ENCODE measurements at regions not wholly inside any gene's neighbourhood (a gene's known extent, or its start where the extent isn't known, plus 50 kb on each side); places are given as distances from the start of the nearest gene placed in this dataset.

DNA sequence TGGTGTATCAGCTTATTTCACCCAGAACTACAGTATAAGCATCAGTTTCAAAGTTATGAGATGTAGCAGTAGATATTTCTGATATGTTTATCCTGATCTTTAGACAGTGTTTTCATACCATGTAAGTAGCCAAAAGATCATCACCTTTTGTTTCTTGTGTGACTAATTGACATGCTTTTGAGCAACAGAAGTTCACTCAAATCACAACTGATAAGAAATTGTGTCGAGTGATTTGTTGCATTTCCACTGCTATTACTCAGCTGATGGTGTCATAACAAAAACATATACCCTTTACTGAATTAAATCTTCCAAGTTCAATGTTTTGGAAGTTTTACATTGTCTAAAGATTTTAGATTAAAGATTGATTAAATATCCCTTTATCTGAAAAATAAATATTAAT is 324.5 kb downstream of the TUSC1 start:
- Histone ChIP-seq H3K36me3 (ENCODE audit: low read depth, missing control alignments) (no peaks in the 10 kb centered on the region), H3K4me3 (no peak overlapping the region), H3K27me3 (no peaks in the 10 kb centered on the region), H3K27ac (no peak overlapping the region), H3K4me1 (no peaks in the 10 kb centered on the region), H3K9me3 (no peaks in the 10 kb centered on the region)
- DNase-seq = no peak
- 63 to 73% methylated on average over 1 of the region's 1 CpG for WGBS, 2 donors
- TF ChIP-seq POLR2A (IDR thresholded peaks at IDR 0.05) = no peak
- TF ChIP-seq, protein P1, sequence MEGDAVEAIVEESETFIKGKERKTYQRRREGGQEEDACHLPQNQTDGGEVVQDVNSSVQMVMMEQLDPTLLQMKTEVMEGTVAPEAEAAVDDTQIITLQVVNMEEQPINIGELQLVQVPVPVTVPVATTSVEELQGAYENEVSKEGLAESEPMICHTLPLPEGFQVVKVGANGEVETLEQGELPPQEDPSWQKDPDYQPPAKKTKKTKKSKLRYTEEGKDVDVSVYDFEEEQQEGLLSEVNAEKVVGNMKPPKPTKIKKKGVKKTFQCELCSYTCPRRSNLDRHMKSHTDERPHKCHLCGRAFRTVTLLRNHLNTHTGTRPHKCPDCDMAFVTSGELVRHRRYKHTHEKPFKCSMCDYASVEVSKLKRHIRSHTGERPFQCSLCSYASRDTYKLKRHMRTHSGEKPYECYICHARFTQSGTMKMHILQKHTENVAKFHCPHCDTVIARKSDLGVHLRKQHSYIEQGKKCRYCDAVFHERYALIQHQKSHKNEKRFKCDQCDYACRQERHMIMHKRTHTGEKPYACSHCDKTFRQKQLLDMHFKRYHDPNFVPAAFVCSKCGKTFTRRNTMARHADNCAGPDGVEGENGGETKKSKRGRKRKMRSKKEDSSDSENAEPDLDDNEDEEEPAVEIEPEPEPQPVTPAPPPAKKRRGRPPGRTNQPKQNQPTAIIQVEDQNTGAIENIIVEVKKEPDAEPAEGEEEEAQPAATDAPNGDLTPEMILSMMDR (IDR thresholded peaks at IDR 0.05) = no peak
- intact Hi-C loops (cut with DNase I; ENCODE audit: low total_unique reads) = no loop called here

GRCh38 chr9:25350011-25350410 is 328.2 kb downstream of the TUSC1 start:
- 92 to 98% methylated on average over 2 of the region's 2 CpGs for WGBS, 2 donors
- Histone ChIP-seq H3K27me3 (no peaks in the 10 kb centered on the region), H3K9me3 (no peaks in the 10 kb centered on the region), H3K36me3 (ENCODE audit: low read depth, missing control alignments) (no peaks in the 10 kb centered on the region), H3K4me1 (no peaks in the 10 kb centered on the region), H3K4me3 (no peak overlapping the region), H3K27ac (no peak overlapping the region)
- DNase-seq = no peak
- TF ChIP-seq, protein P1 (IDR thresholded peaks at IDR 0.05) = no peak
- no peak for TF ChIP-seq POLR2A (IDR thresholded peaks at IDR 0.05)
- intact Hi-C loops (cut with DNase I; ENCODE audit: low total_unique reads) = no loop called here

- TF ChIP-seq, protein P1 (IDR thresholded peaks at IDR 0.05) = no peak
- TF ChIP-seq POLR2A (IDR thresholded peaks at IDR 0.05) = no peak
- H3K4me1 ChIP-seq = no peaks in the 10 kb centered on the region
- H3K27ac ChIP-seq = no peak overlapping the region
- no peaks in the 10 kb centered on the region for H3K36me3 ChIP-seq (ENCODE audit: low read depth, missing control alignments)
- no peak for DNase-seq
- 81 to 82% methylated on average over 8 of the region's 8 CpGs for WGBS, 2 donors
- no peak overlapping the region for H3K4me3 ChIP-seq
- no peaks in the 10 kb centered on the region for H3K9me3 ChIP-seq
- intact Hi-C loops (cut with DNase I; ENCODE audit: low total_unique reads) = no loop called here
- no peaks in the 10 kb centered on the region for H3K27me3 ChIP-seq
These were observed 356.1 kb downstream of the TUSC1 start for GRCh38 chr9:25322142-25322541.

GRCh38 chr9:25310961-25311360 is 367.3 kb downstream of the TUSC1 start:
- Histone ChIP-seq H3K4me1 (no peaks in the 10 kb centered on the region), H3K9me3 (no peaks in the 10 kb centered on the region), H3K27ac (no peak overlapping the region), H3K4me3 (no peak overlapping the region), H3K27me3 (no peaks in the 10 kb centered on the region), H3K36me3 (ENCODE audit: low read depth, missing control alignments) (no peaks in the 10 kb centered on the region)
- TF ChIP-seq, protein P1 (IDR thresholded peaks at IDR 0.05) = no peak
- no peak for TF ChIP-seq POLR2A (IDR thresholded peaks at IDR 0.05)
- intact Hi-C loops (cut with DNase I; ENCODE audit: low total_unique reads) = no loop called here
- no peak for DNase-seq
- 74 to 88% methylated on average over 1 of the region's 1 CpG for WGBS, 2 donors

DNA sequence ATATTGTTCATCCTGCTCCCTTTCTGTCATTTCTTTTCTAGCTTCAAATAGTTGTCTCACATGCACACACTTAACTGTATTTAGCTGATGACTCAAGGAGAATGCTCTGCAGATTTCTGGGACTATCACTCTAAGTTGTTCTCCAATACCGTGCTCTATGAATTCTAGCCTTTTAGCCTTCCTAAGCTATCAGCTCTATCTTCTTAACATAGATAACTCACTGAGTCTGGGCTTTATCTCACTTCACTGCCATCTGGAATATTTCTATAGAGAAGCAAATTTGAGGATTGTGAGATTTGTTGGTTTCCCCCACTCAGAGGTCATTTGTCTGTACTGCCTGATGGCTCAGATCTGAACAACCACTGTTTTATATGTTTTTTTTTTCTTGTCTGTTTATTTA is 369.7 kb downstream of the TUSC1 start:
- Histone ChIP-seq H3K36me3 (ENCODE audit: low read depth, missing control alignments) (no peaks in the 10 kb centered on the region), H3K27ac (no peak overlapping the region), H3K9me3 (no peaks in the 10 kb centered on the region), H3K27me3 (no peaks in the 10 kb centered on the region), H3K4me3 (no peak overlapping the region), H3K4me1 (no peaks in the 10 kb centered on the region)
- intact Hi-C loops (cut with DNase I; ENCODE audit: low total_unique reads) = no loop called here
- TF ChIP-seq, protein P1 (IDR thresholded peaks at IDR 0.05) = no peak
- TF ChIP-seq POLR2A (IDR thresholded peaks at IDR 0.05) = no peak
- 47 to 53% methylated on average over 1 of the region's 1 CpG for WGBS, 2 donors
- DNase-seq = no peak
